ENCODE measurements at regions not wholly inside any gene's neighbourhood (a gene's known extent, or its start where the extent isn't known, plus 50 kb on each side); places are given as distances from the start of the nearest gene placed in this dataset.

DNA sequence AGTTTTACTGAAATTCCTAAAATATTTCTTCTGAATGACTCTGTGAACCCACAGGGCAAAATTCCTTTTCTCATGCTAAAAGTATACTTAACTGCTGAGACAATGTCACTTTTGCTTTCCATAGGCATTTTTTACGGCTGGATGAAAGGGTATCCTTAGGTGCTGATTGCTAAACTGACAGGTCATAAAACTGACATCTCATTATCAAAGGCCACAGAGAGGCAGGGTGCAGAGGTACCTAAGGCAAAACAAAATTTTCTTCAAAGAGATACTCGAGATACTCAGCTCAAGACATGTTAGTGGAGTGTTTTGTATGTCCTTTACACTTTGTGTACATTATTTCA, 62.0 kb upstream of the WDR75 start:
- TF ChIP-seq CTCF (IDR thresholded peaks at IDR 0.05) (no peak), EZH2 (IDR thresholded peaks at IDR 0.05) (no peak), EZH2phosphoT487 (IDR thresholded peaks at IDR 0.05) (no peak)
